Fibroblast of peridontal ligament (primary cell): ENCODE measurements at regions not wholly inside any gene's neighbourhood (a gene's known extent, or its start where the extent isn't known, plus 50 kb on each side); places are given as distances from the start of the nearest gene placed in this dataset.

Experiments
- DNase-seq: peaks from one replicate; pipeline ENCODE4 v3.0.0-alpha.2; 2010; ENCODE audit errors: extremely low read depth

DNA sequence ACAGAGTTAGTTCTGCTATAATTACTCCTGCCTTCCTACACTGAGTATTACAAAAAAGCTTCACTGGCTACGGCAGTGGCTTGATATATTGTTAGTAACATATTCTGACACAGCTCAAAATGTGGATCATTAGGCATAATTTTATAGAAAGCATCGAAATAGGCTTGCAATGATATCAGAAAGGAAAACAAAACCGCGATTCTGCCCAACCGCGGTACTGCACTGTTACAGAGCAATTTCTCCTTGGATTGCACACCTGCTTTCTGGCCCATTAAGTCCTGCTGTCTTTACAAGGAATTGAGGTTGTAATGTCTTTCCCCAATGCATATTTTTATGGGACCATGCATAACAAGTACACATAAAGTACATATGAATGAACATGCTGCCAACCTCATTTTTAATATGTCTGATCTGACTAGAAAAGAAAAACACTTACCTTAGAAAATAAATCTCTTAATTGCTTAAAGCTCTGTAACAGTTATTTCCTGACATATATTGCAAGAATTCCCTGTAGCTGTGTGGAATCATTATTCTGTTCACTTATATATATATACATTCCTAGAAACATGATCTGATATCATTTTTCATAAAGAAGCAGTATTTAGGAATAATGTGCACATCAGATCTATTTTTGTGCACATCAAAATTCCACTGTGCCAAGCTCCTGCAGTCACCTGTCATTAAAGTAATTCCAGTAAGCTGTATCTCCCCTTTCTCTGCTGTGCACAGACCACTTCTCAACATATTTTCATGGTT, 763.9 kb downstream of the HACE1 start:
- no peak for DNase-seq

DNA sequence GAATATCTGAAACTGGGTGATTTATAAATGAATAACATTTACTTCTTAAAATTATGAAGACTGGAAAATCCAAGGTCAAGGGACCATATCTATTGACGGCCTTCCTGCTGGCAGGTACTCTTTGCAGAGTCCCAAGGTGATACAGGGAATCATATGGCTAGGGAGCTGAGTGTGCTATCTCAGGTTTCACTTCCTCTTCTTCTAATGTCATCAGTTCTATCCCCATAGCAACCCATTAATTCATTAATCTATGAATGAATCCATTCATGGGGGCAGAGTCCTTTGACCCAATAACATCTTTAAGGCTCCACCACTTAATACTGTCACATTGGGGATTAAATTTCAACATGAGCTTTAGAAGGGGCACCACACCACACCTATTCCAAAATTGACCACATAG, 772.0 kb downstream of the HACE1 start:
- DNase-seq = no peak

DNA sequence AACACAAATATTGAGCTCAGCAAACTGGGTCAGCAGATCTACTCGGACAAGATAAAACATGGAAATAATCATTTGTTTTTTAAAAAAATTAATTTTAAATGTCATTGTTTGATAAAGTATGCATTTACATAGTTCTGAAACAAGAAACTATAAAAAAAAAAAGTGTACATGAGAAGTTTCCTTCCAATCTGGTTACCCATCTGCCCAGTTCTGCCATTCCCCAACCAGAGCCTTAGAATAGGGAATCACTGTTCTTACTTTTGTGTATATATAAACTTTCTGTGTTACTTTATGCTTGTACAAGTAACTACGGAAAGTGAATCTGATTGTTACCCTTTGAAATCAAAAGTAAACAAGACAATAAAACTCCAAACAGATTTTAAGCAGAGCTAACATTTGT, 791.4 kb downstream of the HACE1 start:
- DNase-seq = no peak

DNA sequence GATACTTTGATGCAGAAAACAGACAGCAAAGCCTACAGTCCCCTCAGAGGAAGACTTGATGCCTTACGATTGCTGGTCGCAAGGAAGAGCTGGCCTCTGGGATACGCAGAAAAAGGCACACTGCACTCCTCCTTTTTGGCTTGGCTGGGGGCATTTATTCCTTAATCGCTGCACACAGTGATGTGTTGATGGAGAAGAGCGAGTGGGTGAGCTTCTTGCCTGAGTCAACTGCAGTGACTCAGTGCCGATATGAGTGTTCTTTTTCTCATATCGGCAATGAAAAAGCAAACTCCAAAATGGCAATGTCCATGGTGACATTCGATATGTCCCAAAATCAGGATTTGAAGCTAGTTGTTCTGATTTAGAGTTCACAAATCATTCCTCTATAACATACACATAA, 794.8 kb downstream of the HACE1 start:
- DNase-seq = no peak

DNA sequence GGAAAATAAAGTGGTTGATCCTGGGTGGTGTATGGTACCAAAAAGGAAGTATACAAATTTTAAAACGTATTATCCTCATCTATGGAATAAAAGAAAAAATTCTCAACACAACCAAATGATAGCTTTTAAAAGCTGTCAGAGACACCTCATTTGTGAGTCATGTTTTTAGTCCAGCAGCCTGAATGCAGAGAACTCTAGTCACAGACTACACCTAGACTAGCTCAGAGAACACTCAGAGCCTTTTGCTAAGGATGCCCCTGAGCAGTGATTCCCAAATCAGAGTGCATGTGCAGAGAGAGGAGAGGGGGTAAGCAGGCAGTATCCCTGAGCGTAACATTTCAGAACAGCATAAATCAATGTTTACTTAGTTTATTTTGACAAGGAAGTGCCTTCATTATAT, 809.3 kb downstream of the HACE1 start:
- no peak for DNase-seq

DNA sequence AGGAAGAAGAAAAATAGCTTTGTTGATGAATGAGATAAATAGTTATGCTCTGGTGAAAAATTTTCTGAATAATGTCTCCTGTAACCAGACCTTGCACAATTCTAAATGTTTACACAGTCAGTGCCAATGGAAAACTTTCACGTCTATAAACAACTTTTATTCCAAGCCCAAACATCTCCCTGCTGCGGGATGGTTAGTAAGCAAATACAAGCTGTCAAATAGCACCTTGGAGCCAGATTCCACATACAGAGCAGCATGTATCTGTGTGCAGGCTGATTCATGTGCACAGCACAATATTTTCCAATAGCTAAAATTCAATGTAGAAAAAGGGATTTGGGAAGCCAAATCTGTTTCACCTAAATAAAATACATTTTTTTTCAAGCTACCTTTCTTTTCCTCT, 813.3 kb downstream of the HACE1 start:
- no peak for DNase-seq

DNA sequence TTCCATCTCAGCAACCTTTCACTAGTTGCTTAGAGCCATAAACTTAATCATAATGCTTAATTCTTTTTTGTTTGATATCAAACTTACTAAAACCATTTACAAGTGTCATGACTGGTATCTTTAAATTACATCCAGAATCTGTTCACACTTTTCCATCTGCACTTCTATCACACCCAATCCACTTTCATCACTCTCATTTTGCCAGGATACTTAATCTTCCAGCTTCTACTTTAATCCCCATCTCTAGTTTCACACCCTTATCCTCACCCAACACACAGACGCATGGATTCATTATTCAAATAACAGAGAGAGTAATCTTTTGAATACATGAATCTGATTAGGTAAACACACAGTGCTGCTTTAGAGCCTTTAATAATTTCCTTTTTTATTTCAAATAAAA, 828.4 kb downstream of the HACE1 start:
- no peak for DNase-seq

DNA sequence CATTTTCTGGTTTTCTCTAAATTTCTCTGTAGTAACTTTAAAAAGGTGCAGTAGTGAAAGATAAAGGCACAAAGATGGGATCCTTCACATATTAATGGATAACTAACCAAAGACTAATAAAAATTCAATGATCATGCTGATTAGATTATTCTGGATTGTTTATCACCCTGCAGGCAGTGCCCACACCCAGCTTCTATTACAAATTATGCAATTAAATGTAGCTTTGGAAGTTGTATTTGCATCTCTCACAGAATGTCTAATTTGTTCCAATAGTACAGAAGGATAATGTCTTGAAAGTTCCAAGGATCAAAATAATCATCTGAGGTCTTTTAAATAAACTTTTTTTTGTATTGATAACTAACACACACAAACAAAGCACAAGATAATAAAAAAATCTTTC, 837.6 kb downstream of the HACE1 start:
- no peak for DNase-seq

DNA sequence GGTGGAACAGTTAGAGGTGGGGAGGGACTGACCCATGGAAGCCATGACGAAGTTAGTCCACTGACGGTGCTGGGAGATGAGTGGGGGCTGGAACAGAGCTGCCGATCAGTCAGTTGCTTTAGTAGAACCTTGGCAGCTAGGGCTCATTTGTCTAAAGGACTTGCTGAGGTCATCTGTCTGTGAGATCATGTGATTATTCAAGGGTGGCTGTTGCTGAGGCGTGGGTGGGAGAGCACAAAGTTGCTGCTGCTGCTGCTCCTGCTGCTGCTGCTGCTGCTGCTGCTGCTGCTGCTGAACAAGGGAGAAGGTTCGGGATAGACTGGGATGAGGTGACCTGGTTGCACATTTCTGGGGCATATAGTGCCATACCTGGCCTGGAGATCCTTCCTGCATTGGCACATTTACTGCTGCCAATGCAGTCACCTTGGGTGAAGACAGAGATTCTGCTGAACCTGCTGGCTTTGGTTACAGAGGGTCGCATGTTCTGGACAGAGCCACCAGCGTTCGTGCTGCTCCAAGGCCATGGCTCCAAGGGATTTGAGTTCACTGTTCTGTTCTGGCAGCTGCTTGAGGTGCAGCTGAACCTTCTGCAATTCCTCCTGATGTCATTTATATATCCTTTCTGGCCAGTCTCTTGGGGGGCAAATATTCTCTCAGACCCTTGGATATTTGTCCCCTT, 840.5 kb downstream of the HACE1 start:
- no peak for DNase-seq

DNA sequence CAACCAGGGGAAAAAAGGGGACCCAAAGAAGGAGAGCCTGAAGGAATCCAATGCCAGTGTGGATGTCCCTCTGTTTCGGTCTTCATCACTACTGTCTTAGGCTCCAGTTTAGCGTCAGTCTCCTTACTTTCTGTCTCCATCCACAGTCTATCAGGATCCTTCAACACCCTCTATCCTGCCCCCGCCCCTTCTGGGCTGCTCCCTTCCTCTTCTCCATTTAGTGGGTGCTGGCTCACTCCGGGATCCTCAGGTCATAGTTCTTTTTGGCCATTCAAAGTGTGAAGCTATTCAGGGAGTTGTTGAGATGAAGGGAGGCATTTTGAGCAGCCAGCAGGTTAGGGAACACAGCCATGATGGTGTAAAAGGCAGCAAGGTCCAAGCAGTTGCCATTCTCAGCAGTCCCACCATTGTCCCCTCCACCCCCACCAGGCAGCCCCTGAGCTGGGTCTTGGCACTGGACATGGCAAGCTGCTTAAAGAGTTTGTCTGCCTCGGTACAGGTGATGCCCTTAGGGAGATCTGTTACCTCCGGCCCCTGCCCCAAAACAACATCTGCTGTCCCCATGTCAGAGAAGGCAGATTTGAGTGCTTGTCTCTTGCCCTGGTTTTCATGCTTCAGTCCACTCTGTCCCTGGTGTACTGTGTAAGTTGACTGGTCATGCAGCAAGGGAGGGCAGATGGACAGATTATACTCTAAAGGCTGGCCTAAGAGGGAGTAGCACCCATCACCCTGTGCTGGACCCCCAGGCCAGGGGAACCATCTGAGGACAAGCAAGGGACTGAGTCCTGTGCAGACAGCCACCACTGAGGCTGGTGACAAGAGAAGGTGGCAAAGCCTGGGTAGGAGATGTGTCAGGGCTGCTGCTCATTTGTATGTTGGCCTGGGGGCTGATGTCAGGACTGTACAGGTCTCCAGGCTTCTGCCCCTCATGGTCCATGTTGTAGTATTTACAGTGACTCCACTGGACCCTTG, 842.0 kb downstream of the HACE1 start:
- DNase-seq = no peak

DNA sequence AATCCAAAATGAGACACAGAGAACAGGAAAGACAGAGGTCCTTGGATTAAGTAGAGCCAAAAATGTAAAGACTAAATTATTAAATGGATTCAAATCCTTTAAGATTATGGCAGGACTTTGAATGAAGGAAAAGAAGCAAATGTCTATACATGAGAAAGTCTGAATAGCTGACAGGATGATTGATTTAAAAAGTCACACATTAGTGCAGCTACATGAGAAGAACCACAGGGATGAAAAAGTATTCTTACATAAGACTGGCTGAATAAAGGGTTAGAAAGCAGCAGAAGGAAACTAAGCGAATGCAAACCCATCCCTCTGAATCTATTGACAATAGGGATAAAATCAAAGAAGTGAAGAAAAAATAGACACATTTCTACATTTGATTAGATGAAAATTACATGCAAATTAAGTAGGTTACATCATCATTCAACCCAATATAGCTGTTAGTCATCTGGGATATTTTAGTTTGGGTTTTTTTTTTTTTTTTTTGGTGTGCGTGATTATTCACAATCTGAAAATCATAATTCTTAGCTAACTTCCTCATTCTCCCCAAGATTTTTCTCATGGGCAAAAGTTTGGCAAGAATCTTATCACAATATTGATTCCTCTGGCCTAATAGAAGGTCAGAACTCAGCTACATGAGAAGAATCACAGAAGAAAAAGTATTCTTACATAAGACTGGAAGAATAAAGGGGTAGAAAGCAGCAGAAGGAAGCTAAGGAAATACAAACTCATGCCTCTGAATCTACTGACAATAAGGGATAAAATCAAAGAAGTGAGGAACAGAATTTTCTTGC, 845.4 kb downstream of the HACE1 start:
- DNase-seq = no peak

DNA sequence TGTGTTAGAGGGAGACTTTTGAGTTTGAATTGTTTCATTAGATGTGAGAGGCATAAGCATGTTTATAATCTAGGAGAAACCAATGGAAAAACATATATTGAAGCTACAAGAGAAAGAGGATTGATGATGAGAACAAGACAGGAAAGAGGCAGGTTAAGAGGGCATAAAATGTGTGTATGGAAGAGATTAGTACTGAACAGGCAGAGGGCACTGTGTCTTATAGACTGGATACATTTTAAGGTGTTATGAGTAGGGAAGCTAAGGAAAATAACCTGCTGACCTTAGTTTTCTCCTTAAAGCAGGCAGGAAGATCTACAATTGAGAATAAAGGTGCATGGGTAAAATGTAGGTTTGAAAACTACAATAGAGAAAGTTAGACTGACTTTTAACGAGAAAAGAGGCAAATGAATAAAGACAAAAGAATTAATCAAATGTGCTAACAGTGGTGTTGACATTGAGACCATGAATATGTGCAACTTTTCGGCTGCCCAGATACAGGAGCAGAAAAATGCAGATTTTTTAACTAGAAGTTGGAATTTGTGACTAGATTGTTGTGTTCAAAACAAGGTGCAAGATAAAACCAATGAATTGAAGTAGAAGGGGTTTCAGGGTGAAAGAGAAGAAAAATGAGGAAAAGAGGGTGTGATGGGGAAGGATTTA, 846.3 kb downstream of the HACE1 start:
- no peak for DNase-seq

DNA sequence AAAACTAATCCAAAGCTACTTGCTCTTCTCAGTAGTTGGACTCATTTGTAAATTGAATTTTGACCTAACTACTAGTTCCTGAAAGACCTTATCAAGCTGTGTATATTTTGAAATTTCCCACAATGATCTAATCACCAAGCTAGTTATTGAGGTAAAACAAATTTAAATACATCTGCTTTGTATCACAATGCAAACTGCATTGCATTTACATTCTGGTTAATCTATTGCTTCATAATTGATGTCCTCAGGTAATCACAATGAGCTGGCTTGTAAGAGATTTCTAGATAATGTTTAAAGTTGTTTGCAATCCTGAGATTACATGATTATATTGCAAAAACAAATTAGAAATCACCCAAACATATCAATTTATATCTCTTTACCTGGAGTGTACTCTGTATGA, 848.8 kb downstream of the HACE1 start:
- DNase-seq = no peak

DNA sequence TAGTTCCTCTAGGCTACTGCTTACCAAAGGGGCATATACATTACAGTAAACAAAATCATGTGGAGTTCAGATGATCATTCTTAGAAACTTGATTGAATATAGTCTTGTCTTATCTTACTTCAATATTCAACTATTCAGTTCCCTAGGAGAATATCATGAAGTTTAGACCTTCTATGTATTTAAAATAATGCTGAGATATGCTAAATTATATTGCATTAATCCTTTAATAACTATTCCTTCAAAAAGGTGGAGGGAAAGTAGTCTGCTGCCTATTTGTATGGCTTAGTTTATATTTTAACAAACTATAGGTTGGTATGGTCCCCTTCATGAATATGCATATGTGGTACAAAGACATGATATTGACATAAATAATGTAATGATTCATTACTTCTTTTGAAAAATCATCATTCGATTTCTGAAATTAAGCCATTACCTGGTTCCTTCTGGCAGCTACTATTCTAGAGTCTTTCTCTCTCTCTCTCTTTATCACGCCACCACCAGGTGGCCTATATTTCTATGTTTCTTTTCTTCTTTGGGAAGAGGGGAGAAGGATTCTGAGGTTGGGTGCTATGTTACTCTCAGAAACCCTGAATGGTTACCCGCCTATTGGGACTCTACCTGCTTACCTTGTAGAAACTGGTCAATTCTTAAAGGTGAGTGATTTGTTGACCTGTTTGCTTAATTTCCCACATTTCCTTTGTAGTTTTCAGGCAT, 855.8 kb downstream of the HACE1 start:
- DNase-seq = no peak

DNA sequence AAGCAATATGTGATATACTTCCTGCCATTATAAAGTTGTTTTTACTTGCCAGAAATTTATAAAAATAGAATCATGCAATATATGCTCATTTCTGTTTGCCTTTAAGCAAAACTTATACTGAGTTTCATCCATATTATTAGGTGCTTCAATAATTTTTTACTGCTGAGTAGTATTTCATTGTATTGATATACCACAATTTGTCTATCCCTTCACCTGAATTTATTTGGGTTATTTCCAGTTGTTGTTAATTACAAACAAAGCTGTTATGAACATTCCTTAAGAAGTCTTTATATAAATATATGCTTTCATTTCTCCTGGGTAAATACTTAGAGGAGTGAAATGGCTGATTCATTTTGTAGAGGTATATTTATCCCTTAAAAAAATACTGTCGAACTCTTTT, 864.1 kb downstream of the HACE1 start:
- no peak for DNase-seq

DNA sequence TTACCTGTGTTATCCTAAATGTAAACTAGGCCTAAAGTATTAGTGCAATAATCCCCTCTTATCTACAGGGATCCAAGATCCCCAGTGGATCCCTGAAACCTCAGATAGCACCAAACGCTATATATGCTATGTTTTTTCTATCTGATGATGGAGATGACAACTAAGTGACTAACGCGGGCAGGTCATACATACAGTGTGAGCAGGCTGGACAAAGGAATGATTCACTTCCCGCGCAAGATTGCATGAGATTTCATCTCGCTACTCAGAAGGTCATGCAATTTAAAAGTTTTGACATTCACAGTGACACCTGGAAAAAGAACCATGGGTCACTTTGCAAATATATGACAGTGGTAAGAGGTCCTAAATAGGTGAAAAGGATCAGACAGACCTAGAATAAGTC, 875.9 kb downstream of the HACE1 start:
- no peak for DNase-seq

DNA sequence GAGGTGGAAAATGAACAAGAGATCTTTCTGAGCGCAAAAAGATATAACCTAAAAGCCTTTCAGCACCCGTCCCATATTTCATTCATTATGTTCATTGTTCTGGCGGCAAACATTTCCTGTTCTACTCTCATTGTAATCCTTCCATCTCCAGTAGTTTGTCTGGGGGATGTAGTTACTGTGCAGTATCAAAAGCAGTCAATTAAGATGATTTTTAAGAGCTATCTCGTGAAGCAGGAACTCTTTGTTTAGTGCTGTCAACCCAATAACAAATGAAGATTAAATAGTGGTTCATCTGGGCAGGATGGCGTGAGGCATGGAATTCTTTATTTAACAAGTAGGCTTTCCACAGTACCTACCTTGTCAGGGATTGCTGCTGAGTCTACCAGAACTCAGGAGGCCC, 876.7 kb downstream of the HACE1 start:
- DNase-seq = no peak

DNA sequence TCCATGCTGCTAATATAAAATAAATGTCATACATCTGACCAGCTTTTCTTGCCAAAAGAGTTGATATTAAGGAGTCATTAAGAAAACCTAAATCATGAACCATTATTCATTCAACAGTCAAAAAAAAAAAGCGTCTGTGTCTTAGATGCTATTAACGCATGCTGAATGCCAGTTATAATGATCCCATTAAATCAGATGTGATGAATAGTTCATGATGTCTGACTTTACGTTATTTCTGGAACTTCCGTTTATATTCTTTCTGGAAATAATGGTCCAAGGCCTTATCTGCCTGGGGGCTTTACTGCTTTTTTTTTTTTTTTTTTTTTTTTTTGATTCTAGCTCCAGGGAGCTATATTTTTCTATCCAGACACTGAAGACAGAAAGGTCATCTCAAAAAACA, 877.1 kb downstream of the HACE1 start:
- DNase-seq = no peak

DNA sequence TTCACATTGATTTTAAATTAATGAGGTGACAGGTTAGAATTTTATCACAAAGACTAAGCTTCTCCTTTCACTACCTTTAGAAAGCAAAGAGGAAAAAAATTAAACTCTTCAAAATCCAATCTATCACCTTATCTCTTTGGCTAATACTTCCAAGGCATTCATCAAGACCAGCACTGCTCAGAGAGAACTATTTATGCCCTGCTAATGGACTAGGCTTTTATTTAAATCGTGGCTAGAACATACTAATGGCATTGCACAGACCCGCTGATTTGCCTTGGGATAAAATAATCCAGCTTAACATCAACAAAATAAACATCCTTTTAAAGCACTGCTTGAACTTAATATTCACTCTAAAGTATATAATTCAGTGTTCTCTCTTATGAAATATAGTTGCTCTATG, 880.4 kb downstream of the HACE1 start:
- DNase-seq = no peak

DNA sequence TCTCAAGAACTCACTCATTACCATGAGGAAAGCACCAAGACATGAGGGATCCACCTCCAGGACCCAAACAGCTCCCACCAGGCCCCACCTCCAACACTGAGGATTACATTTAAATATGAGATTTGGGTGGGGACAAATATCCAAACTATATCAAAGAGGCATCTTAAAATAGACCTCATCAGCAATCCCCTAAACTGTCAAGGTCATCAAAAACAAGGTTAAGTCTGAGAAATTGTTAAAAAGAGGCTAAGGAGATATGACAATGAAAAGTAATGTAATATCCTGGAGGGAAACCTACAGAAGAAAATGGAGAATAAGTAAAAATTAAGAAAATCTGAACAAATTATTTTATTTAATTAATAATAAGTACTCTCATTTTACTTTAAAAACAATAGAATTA, 922.3 kb downstream of the HACE1 start:
- no peak for DNase-seq

DNA sequence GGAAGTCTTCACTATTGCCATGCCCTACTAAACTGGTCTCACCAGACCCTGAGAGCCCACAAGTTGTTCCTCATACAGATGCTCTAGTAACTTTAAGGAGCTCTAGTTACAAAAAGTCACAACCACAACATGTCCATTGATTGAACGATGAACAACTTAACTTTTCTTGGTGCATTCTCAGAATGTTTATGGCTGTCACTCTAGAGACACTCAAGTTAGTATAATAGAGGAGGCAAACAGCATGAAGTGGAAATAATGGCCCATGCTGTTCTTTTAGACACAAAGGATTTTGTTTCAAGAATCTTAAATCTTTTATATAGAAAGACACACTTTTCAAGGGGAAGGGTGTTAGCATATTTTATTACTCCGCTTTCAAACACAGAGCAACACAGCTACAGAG, 934.4 kb downstream of the HACE1 start:
- DNase-seq = no peak
